ENCODE measurements at regions not wholly inside any gene's neighbourhood (a gene's known extent, or its start where the extent isn't known, plus 50 kb on each side); places are given as distances from the start of the nearest gene placed in this dataset.
"Not testable (repeated sequence)": the region's sequence is repeated elsewhere in the genome, so short reads cannot be mapped to it uniquely, and the experiment has no call there.

DNA sequence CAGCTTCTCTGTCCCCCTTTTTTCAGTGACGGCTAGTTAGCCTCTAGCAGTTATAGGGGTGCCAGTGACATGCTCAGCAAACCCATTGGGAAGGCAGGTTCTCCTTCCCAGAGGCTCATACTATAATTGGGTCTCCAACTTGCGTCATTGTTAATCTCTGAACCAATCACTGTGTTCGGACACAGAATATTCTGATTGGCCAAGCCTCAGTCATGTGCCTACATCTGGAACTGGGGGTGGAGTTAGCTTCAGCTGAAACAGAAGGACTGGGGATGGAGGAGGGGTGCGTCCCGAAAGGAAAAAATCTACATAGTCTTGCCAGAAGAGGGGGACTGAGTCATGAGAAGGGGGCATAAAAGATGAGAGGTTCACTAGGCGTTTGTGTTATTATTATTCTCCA lies 165.6 kb downstream of the SUDS3 start:
- no peak for DNase-seq (ENCODE audit: low read depth)
- in situ Hi-C loops (cut with HindIII; ENCODE audit: low sequenced_read_pairs): no loop called here
- TF ChIP-seq, protein P1, sequence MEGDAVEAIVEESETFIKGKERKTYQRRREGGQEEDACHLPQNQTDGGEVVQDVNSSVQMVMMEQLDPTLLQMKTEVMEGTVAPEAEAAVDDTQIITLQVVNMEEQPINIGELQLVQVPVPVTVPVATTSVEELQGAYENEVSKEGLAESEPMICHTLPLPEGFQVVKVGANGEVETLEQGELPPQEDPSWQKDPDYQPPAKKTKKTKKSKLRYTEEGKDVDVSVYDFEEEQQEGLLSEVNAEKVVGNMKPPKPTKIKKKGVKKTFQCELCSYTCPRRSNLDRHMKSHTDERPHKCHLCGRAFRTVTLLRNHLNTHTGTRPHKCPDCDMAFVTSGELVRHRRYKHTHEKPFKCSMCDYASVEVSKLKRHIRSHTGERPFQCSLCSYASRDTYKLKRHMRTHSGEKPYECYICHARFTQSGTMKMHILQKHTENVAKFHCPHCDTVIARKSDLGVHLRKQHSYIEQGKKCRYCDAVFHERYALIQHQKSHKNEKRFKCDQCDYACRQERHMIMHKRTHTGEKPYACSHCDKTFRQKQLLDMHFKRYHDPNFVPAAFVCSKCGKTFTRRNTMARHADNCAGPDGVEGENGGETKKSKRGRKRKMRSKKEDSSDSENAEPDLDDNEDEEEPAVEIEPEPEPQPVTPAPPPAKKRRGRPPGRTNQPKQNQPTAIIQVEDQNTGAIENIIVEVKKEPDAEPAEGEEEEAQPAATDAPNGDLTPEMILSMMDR (IDR thresholded peaks at IDR 0.05; ENCODE audit: low read depth, low read length, missing control alignments): no peak
- no peak overlapping the region for H3K4me3 ChIP-seq (ENCODE audit: low read depth, low read length)

DNA sequence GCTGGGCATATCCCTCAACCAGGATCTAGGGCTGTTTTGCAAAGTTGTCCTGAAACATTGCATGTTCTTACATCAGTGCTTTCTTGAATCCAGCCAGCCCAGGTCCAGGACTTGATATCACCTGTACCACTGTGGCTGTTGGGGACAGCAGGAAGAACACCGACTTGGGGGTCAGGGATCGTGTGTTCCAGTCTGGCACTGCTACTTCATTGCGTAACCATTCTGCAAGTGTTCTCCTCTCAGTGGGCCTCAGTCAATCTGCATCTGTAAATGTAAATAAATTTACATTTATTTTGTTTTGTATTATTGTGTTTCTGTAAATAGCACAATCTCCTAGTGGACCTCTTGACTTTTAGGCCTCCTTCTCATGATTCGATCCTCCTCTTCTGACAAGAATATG lies 167.3 kb downstream of the SUDS3 start:
- no peak overlapping the region for H3K4me3 ChIP-seq (ENCODE audit: low read depth, low read length)
- in situ Hi-C loops (cut with HindIII; ENCODE audit: low sequenced_read_pairs): no loop called here
- no peak for DNase-seq (ENCODE audit: low read depth)
- TF ChIP-seq, protein P1 (IDR thresholded peaks at IDR 0.05; ENCODE audit: low read depth, low read length, missing control alignments): no peak

DNA sequence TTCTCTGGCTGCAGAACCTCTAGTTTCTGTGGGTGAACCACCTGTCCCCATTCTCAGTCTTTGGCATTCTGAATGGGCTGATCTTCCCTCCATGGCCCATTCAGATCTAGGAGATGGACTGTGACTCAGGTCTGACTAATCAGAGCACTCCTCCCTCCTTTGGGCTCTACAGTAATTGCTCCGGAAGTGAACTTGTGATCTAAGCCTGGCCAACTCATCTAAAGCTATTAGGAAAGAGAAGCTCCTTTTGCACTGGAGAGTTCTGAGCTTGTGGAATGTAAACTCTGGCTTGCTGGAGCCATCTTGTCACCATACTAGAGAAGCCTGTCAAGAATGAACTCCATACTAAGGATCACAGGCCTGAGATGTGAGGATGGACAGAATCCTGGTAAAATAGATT lies 168.2 kb downstream of the SUDS3 start:
- in situ Hi-C loops (cut with HindIII; ENCODE audit: low sequenced_read_pairs): no loop called here
- no peak for DNase-seq (ENCODE audit: low read depth)
- TF ChIP-seq, protein P1 (IDR thresholded peaks at IDR 0.05; ENCODE audit: low read depth, low read length, missing control alignments): no peak
- no peak overlapping the region for H3K4me3 ChIP-seq (ENCODE audit: low read depth, low read length)

DNA sequence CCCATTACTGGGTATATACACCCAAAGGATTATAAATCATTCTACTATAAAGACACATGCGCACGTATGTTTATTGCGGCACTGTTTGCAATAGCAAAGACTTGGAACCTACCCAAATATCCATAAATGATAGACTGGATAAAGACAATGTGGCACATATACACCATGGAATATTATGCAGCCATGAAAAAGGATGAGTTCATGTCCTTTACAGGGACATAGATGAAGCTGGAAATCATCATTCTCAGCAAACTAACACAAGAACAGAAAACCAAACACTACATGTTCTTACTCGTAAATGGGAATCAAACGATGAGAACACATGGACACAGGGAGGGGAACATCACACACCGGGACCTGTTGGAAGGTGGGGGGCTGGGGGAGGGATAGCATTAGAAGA lies 171.3 kb downstream of the SUDS3 start:
- H3K4me3 ChIP-seq (ENCODE audit: low read depth, low read length); DNase-seq (ENCODE audit: low read depth); in situ Hi-C loops (cut with HindIII; ENCODE audit: low sequenced_read_pairs): not testable (repeated sequence)

DNA sequence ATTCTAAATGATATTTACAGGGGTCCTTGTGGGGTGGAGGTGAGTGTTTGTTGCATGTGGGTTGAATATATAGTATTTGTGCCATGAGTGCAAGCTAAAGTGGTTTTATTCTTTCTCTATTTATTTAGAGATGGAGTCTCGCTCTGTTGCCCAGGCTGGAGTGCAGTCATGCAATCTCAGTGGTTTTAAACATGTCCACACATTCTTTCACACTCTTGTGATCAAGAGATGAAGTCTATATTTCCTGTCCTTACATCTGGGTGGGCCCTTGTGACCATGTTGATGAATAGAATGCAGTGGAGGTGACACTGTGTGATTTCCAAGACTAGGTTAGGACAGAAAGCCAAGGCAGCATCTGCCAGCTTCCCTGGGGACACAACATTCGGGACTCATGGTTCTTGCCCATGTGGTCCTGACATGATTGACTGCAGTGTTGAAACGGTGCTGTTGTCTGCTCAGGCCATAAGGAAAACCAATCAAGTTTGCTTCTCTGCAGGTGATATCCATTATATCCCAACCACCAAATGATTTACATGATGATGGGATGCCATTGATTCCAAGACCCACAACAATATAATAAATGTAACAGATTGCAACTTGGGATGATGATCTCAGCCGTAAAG lies 172.6 kb downstream of the SUDS3 start:
- TF ChIP-seq, protein P1 (IDR thresholded peaks at IDR 0.05; ENCODE audit: low read depth, low read length, missing control alignments): no peak
- in situ Hi-C loops (cut with HindIII; ENCODE audit: low sequenced_read_pairs): no loop called here
- no peak for DNase-seq (ENCODE audit: low read depth)
- no peak overlapping the region for H3K4me3 ChIP-seq (ENCODE audit: low read depth, low read length)

DNA sequence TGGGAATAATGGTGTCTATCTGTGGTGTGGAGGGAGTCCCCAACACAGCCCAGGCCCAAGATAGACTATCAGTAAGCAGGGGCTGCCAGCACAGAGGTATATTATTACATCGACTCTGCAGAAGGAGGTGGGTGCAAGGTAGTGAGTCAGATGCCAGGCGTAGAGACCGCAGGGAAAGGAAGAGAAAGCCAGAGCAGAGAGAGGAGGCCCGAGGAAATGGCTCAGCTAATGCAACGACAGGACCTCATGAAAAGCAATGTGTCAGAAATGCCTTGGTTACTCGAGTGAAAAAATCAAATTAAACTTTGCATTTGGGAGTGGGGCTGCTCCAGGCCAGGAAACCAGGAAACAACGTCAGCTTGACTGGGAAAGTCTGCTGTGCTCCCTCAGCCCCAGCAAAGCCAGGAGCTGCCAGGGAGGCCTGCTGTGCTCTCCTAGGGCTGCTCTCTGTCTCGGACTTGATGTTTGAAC lies 173.2 kb downstream of the SUDS3 start:
- TF ChIP-seq, protein P1 (IDR thresholded peaks at IDR 0.05; ENCODE audit: low read depth, low read length, missing control alignments): no peak
- in situ Hi-C loops (cut with HindIII; ENCODE audit: low sequenced_read_pairs): no loop called here
- no peak overlapping the region for H3K4me3 ChIP-seq (ENCODE audit: low read depth, low read length)
- no peak for DNase-seq (ENCODE audit: low read depth)

DNA sequence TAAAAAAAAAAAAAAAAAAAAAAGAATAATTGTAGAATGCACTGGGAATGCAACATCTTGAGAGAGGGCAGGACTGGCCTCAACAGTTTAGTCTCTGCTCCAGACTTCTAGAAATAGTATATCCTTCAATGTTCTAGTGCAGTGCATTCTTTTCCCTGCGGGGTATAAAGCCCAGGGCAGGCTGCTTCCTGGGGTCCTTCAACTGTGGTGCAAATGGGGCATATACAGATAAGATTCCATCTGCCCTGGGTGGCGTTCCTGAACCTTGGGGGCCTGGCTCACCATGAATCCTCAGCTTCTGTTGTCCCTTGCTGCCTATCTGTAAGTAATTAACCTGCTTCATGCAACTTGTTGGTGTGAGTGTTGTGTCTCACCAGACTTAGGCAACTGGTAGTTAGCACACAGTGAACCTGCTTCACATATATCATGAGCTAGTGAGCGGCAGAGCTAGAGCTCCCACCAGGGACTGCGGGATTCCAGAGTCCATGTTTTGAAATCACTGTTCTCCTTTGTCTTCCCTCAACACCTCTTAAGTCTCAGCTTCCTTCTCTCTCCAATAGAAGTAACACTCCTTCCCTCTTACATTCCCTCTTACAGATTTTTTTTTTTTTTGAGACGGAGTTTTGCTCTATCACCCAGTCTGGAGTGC lies 177.6 kb downstream of the SUDS3 start:
- no peak overlapping the region for H3K4me3 ChIP-seq (ENCODE audit: low read depth, low read length)
- in situ Hi-C loops (cut with HindIII; ENCODE audit: low sequenced_read_pairs): no loop called here
- DNase-seq (ENCODE audit: low read depth): no peak
- TF ChIP-seq, protein P1 (IDR thresholded peaks at IDR 0.05; ENCODE audit: low read depth, low read length, missing control alignments): no peak

Measured in astrocyte of the cerebellum (primary cell).